SK-N-SH (cell line): ENCODE measurements at regions not wholly inside any gene's neighbourhood (a gene's known extent, or its start where the extent isn't known, plus 50 kb on each side); places are given as distances from the start of the nearest gene placed in this dataset.

Source experiments
- JUND ChIP-seq: IDR thresholded peaks from 2 replicates; pipeline ENCODE4 v1.4.0; 2012
- MEF2A ChIP-seq: IDR thresholded peaks from 2 replicates; pipeline ENCODE4 v1.4.0; 2012; ENCODE audit warnings: low read depth, borderline replicate concordance
- RAD21 ChIP-seq: IDR thresholded peaks from 2 replicates; pipeline ENCODE4 v1.6.1; 2012; ENCODE audit warnings: mild to moderate bottlenecking, low read length
- RCOR1 ChIP-seq: fragments of 150-350 bp; IDR thresholded peaks from 2 replicates; pipeline ENCODE4 v1.6.1; 2017; ENCODE audit warnings: antibody characterized with exemption, low read length
- RFX5 ChIP-seq: IDR thresholded peaks from 2 replicates; pipeline ENCODE4 v1.6.1; 2012; ENCODE audit warnings: mild to moderate bottlenecking, improper control_type of control experiment, low read length
- SMC3 ChIP-seq: IDR thresholded peaks from 2 replicates; pipeline ENCODE4 v1.6.1; 2012; ENCODE audit warnings: low read depth, low read length, improper control_type of control experiment
- TAF1 ChIP-seq: IDR thresholded peaks from 2 replicates; pipeline ENCODE4 v1.6.1; 2012; ENCODE audit warnings: low read depth, mild to moderate bottlenecking, low read length, moderate library complexity, borderline replicate concordance
- TEAD4 ChIP-seq: IDR thresholded peaks from 2 replicates; pipeline ENCODE4 v1.4.0; 2012; ENCODE audit warnings: mild to moderate bottlenecking, borderline replicate concordance; ENCODE audit not compliant: insufficient read depth
- YY1 ChIP-seq: IDR thresholded peaks from 2 replicates; pipeline ENCODE4 v1.4.0; 2012; ENCODE audit warnings: low read depth, mild to moderate bottlenecking
- TF ChIP-seq, protein P1 (sequence below): fragments of 200-600 bp; sonication (generic); IDR thresholded peaks from 2 replicates; pipeline ENCODE4 v1.6.1; 2017; ENCODE audit warnings: antibody characterized with exemption, mild to moderate bottlenecking, moderate library complexity
- TF ChIP-seq, protein P2 (sequence below): fragments of 150-350 bp; IDR thresholded peaks from 2 replicates; pipeline ENCODE4 v1.6.1; 2016; ENCODE audit warnings: mild to moderate bottlenecking, low read depth, low read length
- TF ChIP-seq, protein P3 (sequence below): fragments of 150-350 bp; IDR thresholded peaks from 2 replicates; pipeline ENCODE4 v1.6.1; 2017; ENCODE audit warnings: antibody characterized with exemption, low read length, low read depth, borderline replicate concordance
- TF ChIP-seq, protein P4 (sequence below): IDR thresholded peaks from 2 replicates; pipeline ENCODE4 v1.4.0; 2012; ENCODE audit warnings: low read depth, borderline replicate concordance
- TF ChIP-seq, protein P5 (sequence below): IDR thresholded peaks from 2 replicates; pipeline ENCODE4 v1.4.0; 2012; ENCODE audit warnings: low read depth, borderline replicate concordance

DNA sequence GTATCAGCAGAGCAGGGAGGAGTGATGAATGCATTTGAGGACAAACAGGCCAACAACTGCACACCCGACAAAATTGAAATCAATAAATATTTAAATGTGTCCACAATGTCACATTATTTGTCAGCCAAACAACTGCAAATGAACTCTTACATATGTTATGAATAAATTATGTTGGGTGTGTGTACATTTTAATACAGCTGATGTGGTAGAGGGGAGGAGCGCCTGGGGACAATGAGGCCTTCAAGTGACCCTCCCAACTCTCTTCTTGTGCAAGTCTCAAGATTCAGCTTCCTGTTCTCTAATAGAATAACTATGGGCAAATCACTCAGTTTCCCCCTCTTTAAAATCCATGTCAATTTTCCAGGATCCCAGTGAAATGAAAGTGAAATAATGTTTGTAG is 303.2 kb downstream of the TSHZ3 start:
- no peak for TF ChIP-seq RCOR1
- TF ChIP-seq, protein P1, sequence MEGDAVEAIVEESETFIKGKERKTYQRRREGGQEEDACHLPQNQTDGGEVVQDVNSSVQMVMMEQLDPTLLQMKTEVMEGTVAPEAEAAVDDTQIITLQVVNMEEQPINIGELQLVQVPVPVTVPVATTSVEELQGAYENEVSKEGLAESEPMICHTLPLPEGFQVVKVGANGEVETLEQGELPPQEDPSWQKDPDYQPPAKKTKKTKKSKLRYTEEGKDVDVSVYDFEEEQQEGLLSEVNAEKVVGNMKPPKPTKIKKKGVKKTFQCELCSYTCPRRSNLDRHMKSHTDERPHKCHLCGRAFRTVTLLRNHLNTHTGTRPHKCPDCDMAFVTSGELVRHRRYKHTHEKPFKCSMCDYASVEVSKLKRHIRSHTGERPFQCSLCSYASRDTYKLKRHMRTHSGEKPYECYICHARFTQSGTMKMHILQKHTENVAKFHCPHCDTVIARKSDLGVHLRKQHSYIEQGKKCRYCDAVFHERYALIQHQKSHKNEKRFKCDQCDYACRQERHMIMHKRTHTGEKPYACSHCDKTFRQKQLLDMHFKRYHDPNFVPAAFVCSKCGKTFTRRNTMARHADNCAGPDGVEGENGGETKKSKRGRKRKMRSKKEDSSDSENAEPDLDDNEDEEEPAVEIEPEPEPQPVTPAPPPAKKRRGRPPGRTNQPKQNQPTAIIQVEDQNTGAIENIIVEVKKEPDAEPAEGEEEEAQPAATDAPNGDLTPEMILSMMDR: no peak
- TF ChIP-seq, protein P2, sequence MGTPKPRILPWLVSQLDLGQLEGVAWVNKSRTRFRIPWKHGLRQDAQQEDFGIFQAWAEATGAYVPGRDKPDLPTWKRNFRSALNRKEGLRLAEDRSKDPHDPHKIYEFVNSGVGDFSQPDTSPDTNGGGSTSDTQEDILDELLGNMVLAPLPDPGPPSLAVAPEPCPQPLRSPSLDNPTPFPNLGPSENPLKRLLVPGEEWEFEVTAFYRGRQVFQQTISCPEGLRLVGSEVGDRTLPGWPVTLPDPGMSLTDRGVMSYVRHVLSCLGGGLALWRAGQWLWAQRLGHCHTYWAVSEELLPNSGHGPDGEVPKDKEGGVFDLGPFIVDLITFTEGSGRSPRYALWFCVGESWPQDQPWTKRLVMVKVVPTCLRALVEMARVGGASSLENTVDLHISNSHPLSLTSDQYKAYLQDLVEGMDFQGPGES: no peak
- TF ChIP-seq, protein P3, sequence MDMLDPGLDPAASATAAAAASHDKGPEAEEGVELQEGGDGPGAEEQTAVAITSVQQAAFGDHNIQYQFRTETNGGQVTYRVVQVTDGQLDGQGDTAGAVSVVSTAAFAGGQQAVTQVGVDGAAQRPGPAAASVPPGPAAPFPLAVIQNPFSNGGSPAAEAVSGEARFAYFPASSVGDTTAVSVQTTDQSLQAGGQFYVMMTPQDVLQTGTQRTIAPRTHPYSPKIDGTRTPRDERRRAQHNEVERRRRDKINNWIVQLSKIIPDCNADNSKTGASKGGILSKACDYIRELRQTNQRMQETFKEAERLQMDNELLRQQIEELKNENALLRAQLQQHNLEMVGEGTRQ: no peak
- TF ChIP-seq JUND: no peak
- TF ChIP-seq SMC3: no peak
- no peak for TF ChIP-seq TEAD4
- no peak for TF ChIP-seq RAD21
- TF ChIP-seq, protein P4, sequence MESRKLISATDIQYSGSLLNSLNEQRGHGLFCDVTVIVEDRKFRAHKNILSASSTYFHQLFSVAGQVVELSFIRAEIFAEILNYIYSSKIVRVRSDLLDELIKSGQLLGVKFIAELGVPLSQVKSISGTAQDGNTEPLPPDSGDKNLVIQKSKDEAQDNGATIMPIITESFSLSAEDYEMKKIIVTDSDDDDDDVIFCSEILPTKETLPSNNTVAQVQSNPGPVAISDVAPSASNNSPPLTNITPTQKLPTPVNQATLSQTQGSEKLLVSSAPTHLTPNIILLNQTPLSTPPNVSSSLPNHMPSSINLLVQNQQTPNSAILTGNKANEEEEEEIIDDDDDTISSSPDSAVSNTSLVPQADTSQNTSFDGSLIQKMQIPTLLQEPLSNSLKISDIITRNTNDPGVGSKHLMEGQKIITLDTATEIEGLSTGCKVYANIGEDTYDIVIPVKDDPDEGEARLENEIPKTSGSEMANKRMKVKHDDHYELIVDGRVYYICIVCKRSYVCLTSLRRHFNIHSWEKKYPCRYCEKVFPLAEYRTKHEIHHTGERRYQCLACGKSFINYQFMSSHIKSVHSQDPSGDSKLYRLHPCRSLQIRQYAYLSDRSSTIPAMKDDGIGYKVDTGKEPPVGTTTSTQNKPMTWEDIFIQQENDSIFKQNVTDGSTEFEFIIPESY: no peak
- no peak for TF ChIP-seq RFX5
- TF ChIP-seq MEF2A: no peak
- TF ChIP-seq, protein P5, sequence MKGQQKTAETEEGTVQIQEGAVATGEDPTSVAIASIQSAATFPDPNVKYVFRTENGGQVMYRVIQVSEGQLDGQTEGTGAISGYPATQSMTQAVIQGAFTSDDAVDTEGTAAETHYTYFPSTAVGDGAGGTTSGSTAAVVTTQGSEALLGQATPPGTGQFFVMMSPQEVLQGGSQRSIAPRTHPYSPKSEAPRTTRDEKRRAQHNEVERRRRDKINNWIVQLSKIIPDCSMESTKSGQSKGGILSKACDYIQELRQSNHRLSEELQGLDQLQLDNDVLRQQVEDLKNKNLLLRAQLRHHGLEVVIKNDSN: no peak
- no peak for TF ChIP-seq YY1
- no peak for TF ChIP-seq TAF1
